Peyer's patch (tissue), 4 donors: ENCODE measurements at regions not wholly inside any gene's neighbourhood (a gene's known extent, or its start where the extent isn't known, plus 50 kb on each side); places are given as distances from the start of the nearest gene placed in this dataset.
"Not testable (repeated sequence)": the region's sequence is repeated elsewhere in the genome, so short reads cannot be mapped to it uniquely, and the experiment has no call there.

Source experiments
- DNase-seq, 3 donors: peaks; one replicate each; pipeline ENCODE4 v3.0.0-alpha.2; 2017 to 2019
- H3K27ac ChIP-seq, 4 donors: fragments of 200-600 bp; sonication (generic); one replicate each; pipeline ENCODE4 v1.5.1; 2016 to 2019
- H3K27me3 ChIP-seq, 2 donors: fragments of 200-600 bp; sonication (generic); one replicate each; pipeline ENCODE4 v1.5.1; 2019
- H3K36me3 ChIP-seq, 3 donors: fragments of 200-600 bp; sonication (generic); one replicate each; pipeline ENCODE4 v1.5.1; 2016 to 2019
- H3K4me1 ChIP-seq, 4 donors: fragments of 200-600 bp; sonication (generic); one replicate each; pipeline ENCODE4 v1.5.1; 2016 to 2019
- H3K4me3 ChIP-seq, 4 donors: fragments of 200-600 bp; sonication (generic); 1 replicate in 3 of 4; 2 replicates in 1 of 4; pipeline ENCODE4 v1.5.1; 2016 to 2019; ENCODE audit warnings: mild to moderate bottlenecking in 1 of 4
- H3K9me3 ChIP-seq, 4 donors: fragments of 200-600 bp; sonication (generic); one replicate each; pipeline ENCODE4 v1.5.1; 2016 to 2019; ENCODE audit warnings: mild to moderate bottlenecking in 1 of 4
- CTCF ChIP-seq, 6 experiments: fragments of 450-650 bp in 4 of 6; fragments of 200-600 bp in 2 of 6; sonication (generic) in 1 of 6; IDR thresholded peaks; one replicate each; pipeline ENCODE4 v1.5.1; 2017 to 2019; ENCODE audit warnings: antibody characterized with exemption in 6 of 6, mild to moderate bottlenecking in 3 of 6, moderate library complexity in 1 of 6

GRCh38 chr9:85792057-85792456 lies 50.3 kb upstream of the AGTPBP1 start:
- not testable (repeated sequence) for H3K27me3 ChIP-seq, H3K9me3 ChIP-seq, DNase-seq, H3K4me3 ChIP-seq, H3K27ac ChIP-seq, H3K4me1 ChIP-seq, H3K36me3 ChIP-seq

DNA sequence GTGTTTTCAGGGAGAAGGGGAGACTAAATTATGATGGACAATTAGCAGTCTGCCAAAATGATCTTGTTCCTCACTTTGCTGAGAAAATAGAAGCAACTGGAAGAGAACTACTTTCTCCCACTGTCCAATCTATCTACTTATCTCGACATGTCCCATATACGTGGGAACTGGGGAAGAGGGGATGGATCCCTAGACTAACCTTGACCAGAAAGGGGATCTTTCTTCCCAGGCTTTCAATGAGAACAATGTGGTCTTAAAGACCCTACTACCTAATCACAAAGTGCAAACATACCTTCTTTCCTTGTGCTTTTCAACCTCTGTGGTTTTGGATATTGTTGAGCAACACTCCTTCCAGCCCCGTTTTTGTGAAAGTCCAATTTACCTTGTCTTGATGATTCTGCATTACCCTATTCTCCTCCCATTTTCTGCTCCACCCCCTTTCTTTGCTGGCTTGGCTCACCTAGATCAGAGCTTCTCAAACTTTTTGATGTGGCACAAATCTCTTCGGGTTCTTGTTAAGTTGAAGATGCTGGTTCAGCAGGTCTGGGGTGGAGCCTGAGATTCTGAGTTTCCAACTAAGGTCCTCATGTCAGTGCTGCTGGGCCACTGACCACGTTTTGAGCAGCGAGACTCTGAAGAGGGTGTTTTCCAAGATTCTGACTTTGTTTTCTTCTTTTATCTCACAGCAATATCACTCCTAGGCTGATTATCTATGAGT lies 61.4 kb upstream of the AGTPBP1 start:
- H3K36me3 ChIP-seq, H3K27ac ChIP-seq, H3K9me3 ChIP-seq, H3K4me3 ChIP-seq, H3K4me1 ChIP-seq, H3K27me3 ChIP-seq, DNase-seq: not testable (repeated sequence)

DNA sequence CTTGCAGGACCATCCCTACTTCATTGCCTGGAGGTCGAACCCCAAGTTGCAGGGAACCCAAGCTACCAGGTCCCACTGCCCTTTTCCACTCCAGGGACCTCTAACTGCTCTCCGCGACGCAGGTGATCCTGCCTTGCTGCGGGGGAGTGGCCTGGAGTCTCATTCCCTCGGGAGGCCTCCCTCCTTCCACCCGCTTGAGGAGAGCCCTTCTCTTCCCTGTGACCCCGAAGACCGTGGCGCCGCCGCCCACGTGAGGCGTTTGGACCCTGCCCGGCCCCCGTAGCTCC lies 63.0 kb upstream of the AGTPBP1 start:
- DNase-seq, H3K27me3 ChIP-seq, H3K9me3 ChIP-seq, H3K4me1 ChIP-seq, H3K36me3 ChIP-seq: not testable (repeated sequence)
- peak overlapping the region; percentile 69 to 99 (median 78) for H3K4me3 ChIP-seq
- H3K27ac ChIP-seq = peak overlapping the region; percentile 89 to 94 (median 92)

DNA sequence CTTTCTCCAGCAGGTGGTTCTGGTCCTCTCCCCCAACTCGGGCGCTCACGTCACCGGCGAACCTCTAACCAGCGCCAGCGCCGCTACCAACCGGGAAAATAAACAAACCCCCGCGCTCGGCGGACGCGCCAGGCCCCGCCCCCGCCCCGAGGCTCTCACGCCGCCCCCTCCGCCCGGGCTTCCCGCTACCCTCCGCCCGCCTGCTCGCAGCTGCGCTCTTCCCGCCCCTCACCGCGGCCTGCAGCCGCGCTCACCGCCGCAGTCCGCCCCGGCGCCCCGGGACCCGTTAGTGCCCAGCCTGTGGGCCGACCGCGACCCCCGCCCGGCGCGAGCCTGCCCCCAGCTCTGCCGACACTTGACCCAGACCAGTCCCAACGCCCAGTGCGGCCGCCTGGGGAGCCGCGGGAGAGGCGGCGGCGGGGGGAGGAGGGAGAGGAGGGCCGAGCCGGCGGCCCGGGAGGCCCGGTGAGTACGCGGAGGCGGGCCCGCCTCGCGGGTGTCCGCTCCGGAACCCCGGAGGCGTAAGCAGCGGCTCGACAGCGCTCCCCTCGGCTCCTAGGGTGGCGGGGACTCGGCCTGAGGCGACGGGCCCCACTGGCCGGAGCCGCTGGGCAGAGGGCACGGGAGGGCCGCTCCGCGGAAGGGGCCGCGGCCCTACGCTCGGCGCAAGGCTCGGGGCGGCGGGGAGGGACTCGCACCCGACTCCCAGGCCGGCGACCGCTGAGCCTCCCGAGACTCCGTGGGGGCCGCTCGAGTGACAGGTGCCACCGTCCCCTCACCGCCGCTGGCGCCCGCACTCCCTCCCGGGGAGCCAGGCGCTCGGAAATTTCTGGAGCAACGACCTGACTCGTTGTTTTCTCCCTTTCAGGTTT lies 63.6 kb upstream of the AGTPBP1 start:
- H3K9me3 ChIP-seq, H3K36me3 ChIP-seq, H3K27me3 ChIP-seq, H3K4me1 ChIP-seq: not testable (repeated sequence)
- Histone ChIP-seq H3K4me3 (peak overlapping the region; percentile 69 to 99 (median 78)), H3K27ac (peak overlapping the region; percentile 89 to 94 (median 92))
- peak; percentile 80 to 92 (median 87) for DNase-seq
- peak in 2 of 6 experiments; percentile 14 to 29 for TF ChIP-seq CTCF (IDR thresholded peaks at IDR 0.05)

- H3K36me3 ChIP-seq, H3K4me3 ChIP-seq, H3K27ac ChIP-seq, H3K9me3 ChIP-seq, DNase-seq, H3K4me1 ChIP-seq, H3K27me3 ChIP-seq: not testable (repeated sequence)
These were observed 66.6 kb upstream of the AGTPBP1 start for GRCh38 chr9:85808329-85808728.

- H3K36me3 ChIP-seq, H3K27me3 ChIP-seq, H3K4me1 ChIP-seq, H3K9me3 ChIP-seq, DNase-seq, H3K4me3 ChIP-seq, H3K27ac ChIP-seq: not testable (repeated sequence)
These were observed 71.6 kb upstream of the AGTPBP1 start for GRCh38 chr9:85813388-85813787.

DNA sequence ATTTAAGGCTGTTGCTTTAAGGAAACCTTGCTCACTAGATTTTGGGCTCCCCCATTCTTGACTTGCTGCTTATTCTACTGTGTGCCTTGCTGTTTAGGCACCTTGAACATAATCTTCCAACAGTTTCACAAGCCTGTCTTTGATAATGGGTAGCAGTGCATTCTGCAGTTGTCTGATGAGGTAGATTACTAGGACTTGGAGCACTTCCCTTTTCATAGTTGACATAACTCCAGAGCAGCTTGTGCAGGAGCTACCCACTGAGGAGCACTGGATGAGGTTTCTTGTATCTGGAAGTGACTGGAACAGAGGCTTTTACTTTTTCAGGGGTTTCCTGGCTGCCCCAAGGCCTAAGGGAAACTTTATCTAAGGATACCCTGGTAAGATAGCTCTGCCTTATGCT lies 73.0 kb upstream of the AGTPBP1 start:
- not testable (repeated sequence) for H3K27ac ChIP-seq

DNA sequence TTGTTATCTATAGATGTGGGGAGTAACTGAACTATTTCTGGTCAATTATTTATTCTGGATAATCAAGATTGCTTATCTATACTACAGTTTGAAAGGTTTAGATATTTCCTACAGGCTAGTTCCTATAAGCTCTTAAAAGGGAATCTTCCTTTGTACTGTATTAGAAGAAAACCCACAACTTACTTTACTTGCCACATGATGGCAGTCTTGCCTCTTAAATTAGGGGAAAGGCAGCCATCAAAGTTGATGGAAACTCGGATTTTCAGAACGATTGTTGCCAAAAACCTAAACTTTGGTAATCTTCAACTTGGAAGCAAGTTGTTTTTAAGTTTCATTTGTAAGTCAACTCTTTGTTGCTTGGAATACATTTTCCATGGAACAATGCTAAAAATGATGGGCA lies 77.2 kb upstream of the AGTPBP1 start:
- not testable (repeated sequence) for H3K36me3 ChIP-seq, H3K27ac ChIP-seq, H3K4me1 ChIP-seq, H3K4me3 ChIP-seq, H3K9me3 ChIP-seq, DNase-seq, H3K27me3 ChIP-seq
- peak in 5 of 6 experiments; percentile 23 to 59 (median 52) for TF ChIP-seq CTCF (IDR thresholded peaks at IDR 0.05)

More for the DNA sequence above, 73.0 kb upstream of the AGTPBP1 start:
- not testable (repeated sequence) for H3K27me3 ChIP-seq, DNase-seq, H3K4me1 ChIP-seq, H3K4me3 ChIP-seq, H3K36me3 ChIP-seq, H3K9me3 ChIP-seq

- not testable (repeated sequence) for DNase-seq, H3K4me1 ChIP-seq, H3K9me3 ChIP-seq, H3K27me3 ChIP-seq, H3K27ac ChIP-seq, H3K4me3 ChIP-seq
- peaks cover 0 to 12% (median 0%) of the 10 kb centered on the region in 3 donors for H3K36me3 ChIP-seq
These were observed 78.8 kb upstream of the AGTPBP1 start for GRCh38 chr9:85820598-85820997.
